PC-3 (cell line): ENCODE measurements at regions not wholly inside any gene's neighbourhood (a gene's known extent, or its start where the extent isn't known, plus 50 kb on each side); places are given as distances from the start of the nearest gene placed in this dataset.
A peak's percentile ranks its signal among the peaks of the same experiment; 100 is the strongest.
"Not testable (repeated sequence)": the region's sequence is repeated elsewhere in the genome, so short reads cannot be mapped to it uniquely, and the experiment has no call there.

Experiments
- ATAC-seq: fragments of 200-7000 bp; cut with Tn5 transposase; 2 replicates; pipeline ENCODE4 v1.9.1; 2020; ENCODE audit warnings: mild to moderate bottlenecking, moderate library complexity
- BruUV-seq: library from RNA; stranded (reverse); fragments of 400-500 nt; replicated peaks from 2 replicates; lab custom pipeline; 2021; lab: Mats Ljungman, UMichigan
- CTCF ChIA-PET: fragments of 300-600 bp; sonication (Branson Sonifier 250); formaldehyde crosslinking; loops from one replicate; lab custom pipeline; 2022; ENCODE audit warnings: antibody characterized with exemption; lab: Charles Lee
- POLR2A ChIA-PET: fragments of 300-600 bp; sonication (Branson Sonifier 250); formaldehyde crosslinking; loops from one replicate; lab custom pipeline; 2022; ENCODE audit warnings: antibody characterized with exemption; ENCODE audit not compliant: unreplicated experiment; lab: Charles Lee
- DNase-seq: peaks from one replicate; pipeline ENCODE4 v3.0.0-alpha.2; 2015
- H2AFZ ChIP-seq: fragments of 300-600 bp; sonication (generic); 2 replicates; pipeline ENCODE4 v1.6.0; 2016; ENCODE audit warnings: antibody characterized with exemption, low read length
- H3F3A ChIP-seq: fragments of 300-600 bp; sonication (generic); one replicate; pipeline ENCODE4 v1.6.0; 2017; ENCODE audit warnings: antibody characterized with exemption, low read length, control low read depth, mild to moderate bottlenecking; ENCODE audit not compliant: unreplicated experiment
- H3K27ac ChIP-seq: fragments of 300-600 bp; sonication (generic); 2 replicates; pipeline ENCODE4 v1.5.1; 2016; ENCODE audit warnings: mild to moderate bottlenecking, low read length
- H3K27me3 ChIP-seq: fragments of 300-600 bp; sonication (generic); 2 replicates; pipeline ENCODE4 v1.6.1; 2016; ENCODE audit warnings: low read length, mixed read lengths
- H3K36me3 ChIP-seq: fragments of 300-600 bp; sonication (generic); 2 replicates; pipeline ENCODE4 v1.6.1; 2016; ENCODE audit warnings: low read depth, mixed run types, low read length, mixed read lengths
- H3K4me1 ChIP-seq: fragments of 300-600 bp; sonication (generic); 2 replicates; pipeline ENCODE4 v1.5.1; 2016; ENCODE audit warnings: low read length; ENCODE audit not compliant: insufficient read depth
- H3K4me2 ChIP-seq: fragments of 300-600 bp; sonication (generic); 2 replicates; pipeline ENCODE4 v1.6.0; 2016; ENCODE audit warnings: low read length
- H3K4me3 ChIP-seq: fragments of 300-600 bp; sonication (generic); 2 replicates; pipeline ENCODE4 v1.5.1; 2016; ENCODE audit warnings: mild to moderate bottlenecking, low read length, mixed read lengths
- H3K79me2 ChIP-seq: fragments of 300-600 bp; sonication (generic); 2 replicates; pipeline ENCODE4 v1.6.1; 2017; ENCODE audit warnings: low read length, mixed read lengths
- H3K9ac ChIP-seq: fragments of 300-600 bp; sonication (generic); 2 replicates; pipeline ENCODE4 v1.6.0; 2016; ENCODE audit warnings: mild to moderate bottlenecking, low read length
- H3K9me2 ChIP-seq: fragments of 300-600 bp; sonication (generic); replicated peaks from 2 replicates; pipeline ENCODE4 v1.6.1; 2016; ENCODE audit warnings: mixed run types, low read length, mixed read lengths
- H3K9me3 ChIP-seq: fragments of 300-600 bp; sonication (generic); 2 replicates; pipeline ENCODE4 v1.6.1; 2016; ENCODE audit warnings: low read length, mixed read lengths
- H4K20me1 ChIP-seq: fragments of 300-600 bp; sonication (generic); 2 replicates; pipeline ENCODE4 v1.6.1; 2016; ENCODE audit warnings: low read length, mixed read lengths
- CTCF ChIP-seq: fragments of 300-600 bp; sonication (generic); conservative IDR thresholded peaks from 2 replicates; pipeline ENCODE4 v1.5.1; 2017; ENCODE audit warnings: antibody characterized with exemption, low read depth, mild to moderate bottlenecking, low read length
- EZH2 ChIP-seq: fragments of 300-600 bp; sonication (generic); IDR thresholded peaks from one replicate; pipeline ENCODE4 v1.6.1; 2017; ENCODE audit warnings: antibody characterized with exemption, mild to moderate bottlenecking, low read length; ENCODE audit not compliant: unreplicated experiment
- EZH2phosphoT487 ChIP-seq: fragments of 300-600 bp; sonication (generic); IDR thresholded peaks from 2 replicates; pipeline ENCODE4 v1.6.1; 2018; ENCODE audit warnings: mild to moderate bottlenecking, antibody characterized with exemption, low read length, borderline replicate concordance
- intact Hi-C: fragments of 100-400 bp; cut with micrococcal nuclease; formaldehyde crosslinking; loops from 2 replicates; pipeline ENCODE4 v1.9.0; 2023

GRCh38 chr17:64779376-64780095, 117.4 kb upstream of the SMURF2 start:
- ChIA-PET CTCF (no interaction called here), POLR2A (no interaction called here)
- Histone ChIP-seq H3K27ac (no peak overlapping the region), H3K4me2 (peak overlapping the region; percentile 82), H3K4me3 (peak overlapping the region; percentile 56), H3F3A (no peaks in the 10 kb centered on the region), H3K9me3 (no peaks in the 10 kb centered on the region), H3K4me1 (peaks cover 8% of the 10 kb centered on the region; the same call in 1 of the 2 replicates), H3K9ac (no peak overlapping the region), H3K27me3 (no peaks in the 10 kb centered on the region), H4K20me1 (no peaks in the 10 kb centered on the region), H2AFZ (peak overlapping the region; percentile 54; the same call in 1 of the 2 replicates), H3K9me2 (no peaks in the 10 kb centered on the region), H3K79me2 (no peaks in the 10 kb centered on the region), H3K36me3 (no peaks in the 10 kb centered on the region)
- peak; percentile 28 for DNase-seq
- no peak for ATAC-seq
- intact Hi-C loops = loop anchor here (5.0 kb wide), 3 partner anchors 48 to 183 kb away; partner anchors contain the start of gene LRRC37A3
- TF ChIP-seq CTCF (no peak), EZH2 (no peak), EZH2phosphoT487 (no peak)
- BruUV-seq = TSS peak; percentile 26

GRCh38 chr17:64779098-64779375, 116.9 kb upstream of the SMURF2 start:
- intact Hi-C loops = loop anchor here (5.0 kb wide), 3 partner anchors 48 to 183 kb away; partner anchors contain the start of gene LRRC37A3
- H3K9me2 ChIP-seq, DNase-seq, H3K4me1 ChIP-seq, H3K36me3 ChIP-seq, H3K9me3 ChIP-seq, H3K27me3 ChIP-seq, H3K9ac ChIP-seq, H3K27ac ChIP-seq, H2AFZ ChIP-seq, H3F3A ChIP-seq, BruUV-seq, CTCF ChIA-PET, H4K20me1 ChIP-seq, ATAC-seq, H3K79me2 ChIP-seq, POLR2A ChIA-PET: not testable (repeated sequence)
- Histone ChIP-seq H3K4me3 (0 out of 2 replicates have a peak overlapping the region, but pooled peaks have one; percentile 18), H3K4me2 (peak overlapping the region; percentile 82)

- Histone ChIP-seq H3K9me3 (no peaks in the 10 kb centered on the region), H3K9me2 (no peaks in the 10 kb centered on the region), H3K4me1 (peaks cover 9% of the 10 kb centered on the region; the same call in 1 of the 2 replicates), H3K27ac (no peak overlapping the region), H3K4me2 (peak overlapping the region; percentile 82), H3K36me3 (no peaks in the 10 kb centered on the region), H4K20me1 (no peaks in the 10 kb centered on the region), H3K4me3 (peak overlapping the region; percentile 58), H3F3A (no peaks in the 10 kb centered on the region), H3K9ac (no peak overlapping the region), H3K27me3 (no peaks in the 10 kb centered on the region), H3K79me2 (peaks cover 4% of the 10 kb centered on the region), H2AFZ (no peak overlapping the region)
- TF ChIP-seq EZH2phosphoT487 = 0 out of 2 replicates have a peak, but pooled peaks have one; percentile 36
- no peak for TF ChIP-seq CTCF
- BruUV-seq = no TSS peak
- ATAC-seq = no peak
- POLR2A ChIA-PET = no interaction called here
- CTCF ChIA-PET = interaction anchor here (0.6 to 0.7 kb wide), 2 partner anchors 9 to 55 kb away, joined by 10 to 11 read pairs; no protein-coding TSS in a partner anchor
- intact Hi-C loops = loop anchor here (5.0 kb wide), 3 partner anchors 49 to 184 kb away; partner anchors contain the start of gene LRRC37A3
- peak; percentile 40 for DNase-seq
Observed at GRCh38 chr17:64778240-64779097, 116.4 kb upstream of the SMURF2 start.
